ENCODE measurements at regions not wholly inside any gene's neighbourhood (a gene's known extent, or its start where the extent isn't known, plus 50 kb on each side); places are given as distances from the start of the nearest gene placed in this dataset.
"Not testable (repeated sequence)": the region's sequence is repeated elsewhere in the genome, so short reads cannot be mapped to it uniquely, and the experiment has no call there.

- not testable (repeated sequence) for DNase-seq
Observed at GRCh38 chr7:131933219-131933618, 376.8 kb upstream of the PODXL start.

DNA sequence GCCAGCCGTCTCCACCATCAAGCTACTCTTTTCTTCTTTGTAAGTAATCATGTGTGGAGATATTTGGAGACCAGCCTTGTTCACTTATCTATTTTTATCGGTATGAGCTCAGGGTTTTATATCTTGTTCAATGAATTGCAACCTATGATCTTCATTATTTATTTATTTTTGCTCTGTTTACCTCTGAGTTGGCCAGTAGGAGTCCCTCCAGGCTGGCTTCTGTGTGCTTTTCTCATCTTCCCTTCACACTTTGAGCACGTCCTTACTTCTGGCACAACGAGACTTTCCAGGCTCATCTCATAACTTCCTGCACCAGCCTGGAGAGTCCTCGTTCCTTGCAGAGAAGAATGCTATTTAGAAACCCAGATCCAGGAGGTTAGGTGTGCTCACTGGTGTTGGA is 375.8 kb upstream of the PODXL start:
- no peak for DNase-seq

GRCh38 chr7:131931370-131931769 is 374.9 kb upstream of the PODXL start:
- no peak for DNase-seq

DNA sequence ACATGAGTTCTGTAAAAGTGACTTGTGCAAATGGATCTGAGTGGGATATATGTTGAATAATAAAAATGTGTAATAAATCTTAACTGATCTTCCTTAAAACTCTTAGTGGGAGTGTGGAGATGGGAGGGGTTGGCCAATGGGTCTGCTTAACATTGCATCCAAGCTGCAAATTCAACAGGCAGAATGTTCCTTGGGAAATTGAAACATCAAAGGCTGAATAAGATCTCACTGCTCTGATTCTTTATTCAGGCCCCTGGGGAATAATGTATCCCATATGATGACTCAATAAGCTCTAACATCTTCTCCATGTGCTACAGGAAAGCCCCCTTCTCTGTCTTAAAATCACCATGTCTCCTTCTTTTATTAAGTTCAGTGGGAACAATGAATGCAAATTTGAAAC is 373.2 kb upstream of the PODXL start:
- no peak for DNase-seq

GRCh38 chr7:131927770-131928423 is 371.5 kb upstream of the PODXL start:
- no peak for DNase-seq

- no peak for DNase-seq
Observed at GRCh38 chr7:131925636-131926035, 369.2 kb upstream of the PODXL start.

DNA sequence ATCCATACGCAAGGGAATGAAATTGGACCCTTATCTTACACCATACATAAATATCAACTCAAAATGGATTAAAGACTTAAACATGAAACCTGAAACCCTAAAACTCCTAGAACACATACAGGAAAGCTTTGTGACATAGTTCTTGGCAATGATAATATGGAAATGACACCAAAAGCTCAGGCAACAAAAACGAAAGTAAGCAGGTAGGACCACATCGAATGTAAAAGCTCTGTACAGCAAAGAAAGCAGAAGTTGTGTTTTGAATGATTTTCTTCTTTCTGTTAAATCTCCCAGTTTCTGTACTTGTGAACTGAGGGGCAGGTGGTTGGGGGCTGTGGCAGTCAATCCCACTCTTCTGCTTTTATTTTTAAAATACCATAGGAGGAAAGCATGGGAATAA is 368.4 kb upstream of the PODXL start:
- DNase-seq = no peak

- DNase-seq = not testable (repeated sequence)
Observed at GRCh38 chr7:131922948-131923347, 366.5 kb upstream of the PODXL start.

DNA sequence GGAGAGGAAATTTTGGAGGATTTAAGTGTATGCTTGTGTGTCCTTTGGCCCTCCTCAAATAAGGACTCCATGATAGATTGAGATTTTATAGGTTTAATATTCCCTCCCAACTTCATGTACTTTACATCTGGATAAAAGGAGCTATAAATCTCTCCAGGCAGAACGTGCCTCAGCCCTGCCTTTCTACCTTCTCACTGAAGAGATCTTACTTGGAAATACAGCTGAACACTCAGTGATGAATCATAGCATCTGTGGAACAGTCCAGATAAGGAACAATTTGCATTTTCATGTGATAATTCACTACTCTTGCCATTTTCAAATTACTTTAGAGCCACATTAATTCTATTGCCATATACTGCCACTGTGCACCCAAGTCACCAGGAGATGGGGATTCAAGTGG is 364.6 kb upstream of the PODXL start:
- DNase-seq = no peak

DNA sequence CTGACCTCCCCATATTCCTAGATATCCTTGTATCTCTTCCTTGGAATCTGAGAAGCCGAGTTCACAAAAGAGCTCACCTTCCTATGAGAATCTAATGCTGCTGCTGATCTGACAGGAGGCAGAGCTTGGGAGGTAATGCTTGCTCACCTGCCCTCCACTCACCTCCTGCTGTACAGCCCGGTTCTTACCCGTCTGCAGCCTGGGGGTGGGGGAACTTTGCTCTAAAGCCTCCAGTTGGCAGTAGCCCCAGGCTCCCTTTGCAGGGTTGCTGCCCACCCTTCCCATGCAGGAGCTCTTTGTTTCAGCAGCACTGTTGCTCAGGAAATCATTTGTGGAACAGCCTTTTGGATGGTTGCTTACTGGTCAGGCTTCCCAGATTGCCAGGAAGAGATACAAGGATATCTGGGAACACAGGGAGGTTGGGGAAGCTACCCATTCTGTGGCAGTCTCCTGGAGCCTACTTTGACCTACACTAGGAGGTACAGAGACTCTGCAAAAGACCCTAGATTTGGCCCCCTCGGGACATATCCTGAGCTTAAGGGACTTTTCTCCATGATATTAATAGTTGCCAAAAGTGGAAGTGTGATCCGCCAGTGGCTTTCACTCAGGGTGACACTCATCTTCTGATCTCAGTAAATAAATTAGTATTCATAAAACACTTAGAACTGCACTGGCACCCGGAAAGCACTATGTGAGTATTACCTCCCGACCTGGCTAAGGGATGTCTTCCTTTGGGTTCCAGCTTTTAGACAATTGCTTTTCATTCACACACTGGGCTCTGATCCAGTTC is 363.7 kb upstream of the PODXL start:
- no peak for DNase-seq

DNA sequence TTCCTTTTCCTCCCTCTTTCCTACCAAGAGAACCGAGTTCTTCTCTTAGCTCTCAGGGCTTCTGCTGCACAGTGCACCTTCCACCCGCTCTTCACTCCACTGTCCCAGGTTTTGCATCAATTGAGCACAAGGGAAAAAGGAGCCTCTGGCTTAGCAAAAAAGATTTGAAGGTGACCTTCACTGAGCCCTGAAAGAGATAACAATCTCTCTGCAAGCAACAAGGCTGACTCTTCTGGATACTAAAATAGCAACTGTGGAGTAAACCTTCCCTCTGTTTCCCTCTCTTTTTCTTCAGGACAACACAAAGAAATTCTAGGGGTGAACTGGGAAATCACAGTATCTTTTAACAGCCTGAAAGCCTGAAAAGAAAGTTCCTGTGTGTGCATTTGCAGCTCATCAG is 354.7 kb upstream of the PODXL start:
- DNase-seq = no peak

- DNase-seq = no peak
Observed at GRCh38 chr7:131909151-131909768, 352.8 kb upstream of the PODXL start.

DNA sequence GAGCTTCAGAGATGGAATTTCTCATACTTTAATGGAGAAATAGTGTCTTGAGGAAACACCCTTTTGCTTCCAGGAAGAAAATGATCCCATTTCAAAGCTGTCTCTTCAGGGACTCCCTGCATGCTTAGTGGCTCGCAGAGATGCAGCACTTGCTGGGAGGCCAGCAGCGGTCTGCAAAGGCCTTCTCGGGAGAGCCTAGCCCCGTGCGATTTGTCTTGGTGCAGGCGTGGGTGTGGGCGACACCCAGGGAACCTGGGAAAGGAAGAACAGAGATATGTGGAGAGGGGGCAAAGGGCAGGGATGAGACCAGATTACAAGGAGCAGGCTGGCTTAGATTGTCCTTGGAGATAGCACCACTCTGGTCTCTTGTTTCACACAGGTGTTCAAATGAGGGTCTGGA is 352.3 kb upstream of the PODXL start:
- DNase-seq = no peak

DNA sequence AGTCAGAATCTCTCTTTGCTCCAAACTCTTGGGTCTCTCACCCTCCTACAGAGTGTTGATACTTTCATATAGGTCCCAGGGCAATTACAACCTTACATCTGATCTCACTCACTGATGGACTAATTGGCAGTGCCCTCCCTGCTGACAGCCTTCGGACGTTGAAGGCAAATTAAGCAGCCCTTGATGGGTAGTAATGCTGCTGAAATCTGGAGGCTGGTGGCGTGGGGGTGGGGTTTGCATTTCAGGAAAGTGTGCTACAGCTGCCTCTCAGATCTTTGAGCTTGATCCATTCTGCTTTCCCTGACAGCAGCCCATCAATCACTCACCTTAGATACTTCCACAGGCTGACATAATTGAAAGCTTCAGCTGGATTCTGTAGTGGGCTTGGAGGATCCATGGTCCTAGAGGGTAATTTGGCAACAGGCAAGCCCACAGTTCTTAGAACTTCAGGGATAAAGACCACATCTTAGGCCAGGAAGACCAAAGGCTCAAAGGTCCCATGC is 349.1 kb upstream of the PODXL start:
- no peak for DNase-seq

DNA sequence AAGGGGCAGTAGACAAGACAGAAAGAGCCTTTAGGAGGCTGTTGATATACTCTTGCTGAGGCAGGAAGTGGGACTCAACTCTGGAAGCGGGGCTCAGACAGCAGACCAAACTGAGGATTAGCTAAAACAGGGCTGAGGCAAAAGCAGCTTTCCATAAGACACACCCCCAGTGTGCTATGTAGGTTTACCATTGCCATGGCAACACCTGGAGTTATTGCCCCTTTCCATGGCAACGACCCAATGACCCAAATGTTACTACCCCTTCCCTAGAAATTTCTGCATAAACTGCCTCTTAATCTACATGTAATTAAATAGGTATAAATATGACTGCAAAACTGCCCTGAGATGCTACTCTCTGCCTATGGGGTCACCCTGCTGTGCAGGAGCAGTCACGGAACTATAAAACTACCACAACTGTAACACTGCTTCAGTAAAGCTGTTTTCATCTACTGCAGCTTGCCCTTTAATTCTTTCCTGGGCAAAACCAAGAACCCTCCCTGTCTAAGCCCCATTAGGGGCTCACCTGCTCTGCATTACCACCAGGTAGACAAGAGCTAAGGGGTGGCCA is 348.4 kb upstream of the PODXL start:
- DNase-seq = no peak

GRCh38 chr7:131903315-131903714 is 346.9 kb upstream of the PODXL start:
- DNase-seq = no peak

DNA sequence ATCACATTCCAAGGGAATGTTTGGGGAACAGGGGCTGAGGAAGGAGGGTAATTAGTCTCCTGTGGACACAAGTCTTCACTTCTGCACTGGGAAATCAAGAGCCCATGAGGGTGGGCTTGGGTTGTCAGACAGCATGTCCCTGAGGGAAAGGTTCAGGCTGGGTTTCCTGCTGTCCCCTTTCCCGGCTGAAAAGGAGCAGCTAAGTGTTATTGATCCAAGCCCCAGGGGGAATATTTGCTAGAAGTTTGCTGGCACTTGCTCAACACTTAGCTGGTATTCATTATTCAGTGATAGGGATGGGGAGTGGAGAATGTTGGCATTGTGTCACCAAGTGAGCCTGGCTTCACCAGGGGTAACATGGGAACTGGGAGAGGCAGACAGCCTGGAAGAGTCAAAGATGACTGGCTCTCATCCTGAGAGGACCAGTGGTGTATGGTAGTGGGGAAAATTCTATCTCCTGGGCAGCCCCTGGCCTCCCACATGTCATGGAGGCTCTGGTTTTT is 344.4 kb upstream of the PODXL start:
- DNase-seq = no peak

DNA sequence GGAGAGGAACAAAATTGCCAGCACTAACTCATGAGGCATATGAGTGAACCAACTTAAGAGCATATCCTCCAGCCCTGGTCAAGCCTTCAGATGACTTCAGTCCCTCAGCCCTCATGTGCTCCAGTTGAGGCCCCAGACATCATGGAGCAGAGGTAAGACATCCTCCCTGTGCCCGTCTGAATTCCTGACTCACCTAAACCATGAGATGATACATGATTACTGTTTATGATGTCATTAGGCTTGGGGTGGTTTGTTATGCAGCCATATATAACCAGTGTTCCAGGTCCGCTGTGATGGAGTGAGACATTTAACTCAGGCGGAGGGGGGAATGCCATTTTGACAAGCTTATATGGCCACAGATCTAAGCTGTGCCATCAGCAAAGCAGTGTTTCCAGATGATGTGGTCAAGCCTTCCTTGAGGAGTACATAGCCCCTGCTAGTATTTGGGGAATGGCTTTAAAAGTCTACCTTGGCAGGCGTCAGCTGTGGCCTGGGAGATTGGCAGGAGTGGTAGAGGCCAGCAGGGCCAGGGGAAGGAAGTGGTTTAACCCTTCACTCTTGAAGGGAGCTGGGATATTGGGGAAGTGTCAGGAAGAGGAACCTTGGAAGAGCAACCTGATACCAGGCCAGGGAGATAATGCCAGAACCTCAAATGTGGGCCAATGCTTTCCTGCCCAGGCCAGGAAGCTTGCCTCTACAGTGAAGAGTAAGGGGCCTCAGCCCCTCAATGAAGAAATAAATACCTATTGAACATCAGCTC is 343.0 kb upstream of the PODXL start:
- no peak for DNase-seq

- no peak for DNase-seq
Observed at GRCh38 chr7:131898418-131898817, 342.0 kb upstream of the PODXL start.

DNA sequence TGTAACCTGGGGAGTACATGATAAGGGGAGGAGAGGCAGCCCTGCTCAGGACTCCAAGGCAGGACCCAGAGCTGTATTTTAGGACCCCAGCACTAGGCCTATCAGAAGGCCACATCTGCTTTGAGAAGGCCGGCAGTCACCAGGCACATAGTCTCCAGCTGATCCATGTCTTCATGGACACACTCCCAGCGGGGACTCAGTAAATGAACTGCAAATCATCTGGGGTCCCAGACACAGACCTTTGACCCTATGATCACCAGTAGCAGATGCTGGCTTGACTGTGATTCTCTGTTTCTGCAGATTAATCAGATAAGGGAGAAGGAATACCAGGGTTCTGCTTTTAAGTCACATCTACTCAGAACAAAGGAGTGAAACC is 341.4 kb upstream of the PODXL start:
- DNase-seq = no peak

- no peak for DNase-seq
Observed at GRCh38 chr7:131897016-131897789, 340.8 kb upstream of the PODXL start.
